ENCODE measurements at regions not wholly inside any gene's neighbourhood (a gene's known extent, or its start where the extent isn't known, plus 50 kb on each side); places are given as distances from the start of the nearest gene placed in this dataset.

DNA sequence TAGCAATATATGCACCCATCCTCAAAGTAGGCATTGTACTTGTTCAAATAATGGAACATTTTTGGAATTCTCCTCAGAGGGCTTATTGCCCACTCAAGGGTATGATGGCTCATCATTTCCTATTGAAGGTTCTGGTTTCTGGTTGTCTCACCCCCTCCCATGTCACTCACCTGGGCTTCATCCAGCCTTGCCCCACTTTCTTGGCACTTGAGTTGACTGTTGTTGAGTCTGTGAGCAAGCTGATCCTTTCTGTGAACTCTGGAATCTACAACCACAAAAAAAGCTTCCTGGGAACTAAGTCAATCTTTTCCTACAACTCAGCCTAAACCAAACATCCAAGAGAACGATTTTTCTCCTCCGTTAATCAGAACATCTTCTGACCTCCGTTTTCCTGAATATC, 73.9 kb upstream of the ANKH start:
- no peak overlapping the region for H3K4me3 ChIP-seq (ENCODE audit: low read depth, low read length)
- DNase-seq (ENCODE audit: low read depth): no peak
- TF ChIP-seq, protein P1, sequence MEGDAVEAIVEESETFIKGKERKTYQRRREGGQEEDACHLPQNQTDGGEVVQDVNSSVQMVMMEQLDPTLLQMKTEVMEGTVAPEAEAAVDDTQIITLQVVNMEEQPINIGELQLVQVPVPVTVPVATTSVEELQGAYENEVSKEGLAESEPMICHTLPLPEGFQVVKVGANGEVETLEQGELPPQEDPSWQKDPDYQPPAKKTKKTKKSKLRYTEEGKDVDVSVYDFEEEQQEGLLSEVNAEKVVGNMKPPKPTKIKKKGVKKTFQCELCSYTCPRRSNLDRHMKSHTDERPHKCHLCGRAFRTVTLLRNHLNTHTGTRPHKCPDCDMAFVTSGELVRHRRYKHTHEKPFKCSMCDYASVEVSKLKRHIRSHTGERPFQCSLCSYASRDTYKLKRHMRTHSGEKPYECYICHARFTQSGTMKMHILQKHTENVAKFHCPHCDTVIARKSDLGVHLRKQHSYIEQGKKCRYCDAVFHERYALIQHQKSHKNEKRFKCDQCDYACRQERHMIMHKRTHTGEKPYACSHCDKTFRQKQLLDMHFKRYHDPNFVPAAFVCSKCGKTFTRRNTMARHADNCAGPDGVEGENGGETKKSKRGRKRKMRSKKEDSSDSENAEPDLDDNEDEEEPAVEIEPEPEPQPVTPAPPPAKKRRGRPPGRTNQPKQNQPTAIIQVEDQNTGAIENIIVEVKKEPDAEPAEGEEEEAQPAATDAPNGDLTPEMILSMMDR (IDR thresholded peaks at IDR 0.05; ENCODE audit: low read depth, low read length, missing control alignments): no peak

DNA sequence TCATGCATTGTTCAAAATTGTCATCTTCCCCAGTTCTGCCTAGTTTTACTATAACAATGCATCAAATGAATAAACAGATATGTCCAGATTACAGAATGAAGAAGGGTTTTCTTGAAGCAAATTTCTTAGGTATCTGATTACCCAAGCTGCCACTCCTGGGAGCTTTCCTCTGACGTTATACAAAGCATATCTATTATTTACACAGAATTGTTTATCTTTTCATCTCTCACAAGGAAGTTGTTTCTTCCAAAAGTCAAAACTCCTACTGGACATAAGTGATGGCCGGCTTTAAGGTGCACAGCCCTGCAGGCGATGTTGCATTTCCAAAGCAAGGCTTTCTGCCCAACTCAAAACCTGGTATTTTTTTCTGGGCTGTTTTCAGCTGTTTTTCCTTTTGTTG, 73.4 kb upstream of the ANKH start:
- H3K4me3 ChIP-seq (ENCODE audit: low read depth, low read length): no peak overlapping the region
- TF ChIP-seq, protein P1 (IDR thresholded peaks at IDR 0.05; ENCODE audit: low read depth, low read length, missing control alignments): no peak
- DNase-seq (ENCODE audit: low read depth): no peak

DNA sequence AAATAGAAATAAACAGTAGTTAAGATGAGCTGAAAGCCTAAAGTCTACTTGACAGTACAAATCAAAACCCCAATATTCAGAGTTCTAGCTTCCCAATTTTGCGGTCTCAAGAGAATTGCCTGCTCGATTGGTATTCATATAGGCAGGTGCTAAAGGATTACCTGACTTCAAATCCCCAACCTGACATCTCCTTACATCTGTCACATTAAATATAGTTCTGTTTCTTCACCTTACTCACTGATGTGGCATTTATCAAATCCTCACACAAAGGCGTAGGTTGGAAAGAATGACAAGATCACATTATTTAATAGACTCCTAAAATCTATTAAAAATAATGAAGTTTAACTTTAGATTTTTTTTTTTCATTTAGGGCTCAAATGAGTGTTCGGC, 72.8 kb upstream of the ANKH start:
- TF ChIP-seq, protein P1 (IDR thresholded peaks at IDR 0.05; ENCODE audit: low read depth, low read length, missing control alignments): no peak
- DNase-seq (ENCODE audit: low read depth): no peak

DNA sequence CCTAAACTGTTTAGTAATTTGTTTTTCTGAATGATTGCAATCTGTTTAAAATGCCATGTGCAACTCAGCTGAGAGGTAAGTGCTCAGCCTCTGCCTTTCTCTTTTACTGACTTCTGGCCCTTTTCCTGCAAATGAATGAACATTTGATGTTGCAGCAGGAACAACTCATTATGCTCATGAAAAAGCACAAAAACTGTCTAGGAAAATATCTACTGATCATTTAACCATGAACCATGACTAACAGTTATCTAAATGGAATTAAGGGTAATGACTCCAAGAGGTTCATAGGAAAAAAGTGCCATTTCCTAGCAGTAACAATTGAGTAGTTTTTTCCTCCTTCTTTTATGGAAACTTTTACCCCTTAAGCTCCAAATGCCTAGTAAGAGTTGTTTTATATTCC, 70.6 kb upstream of the ANKH start:
- no peak for DNase-seq (ENCODE audit: low read depth)
- TF ChIP-seq, protein P1 (IDR thresholded peaks at IDR 0.05; ENCODE audit: low read depth, low read length, missing control alignments): no peak
- H3K4me3 ChIP-seq (ENCODE audit: low read depth, low read length): no peak overlapping the region

More for the DNA sequence above, 72.8 kb upstream of the ANKH start:
- no peak overlapping the region for H3K4me3 ChIP-seq (ENCODE audit: low read depth, low read length)

DNA sequence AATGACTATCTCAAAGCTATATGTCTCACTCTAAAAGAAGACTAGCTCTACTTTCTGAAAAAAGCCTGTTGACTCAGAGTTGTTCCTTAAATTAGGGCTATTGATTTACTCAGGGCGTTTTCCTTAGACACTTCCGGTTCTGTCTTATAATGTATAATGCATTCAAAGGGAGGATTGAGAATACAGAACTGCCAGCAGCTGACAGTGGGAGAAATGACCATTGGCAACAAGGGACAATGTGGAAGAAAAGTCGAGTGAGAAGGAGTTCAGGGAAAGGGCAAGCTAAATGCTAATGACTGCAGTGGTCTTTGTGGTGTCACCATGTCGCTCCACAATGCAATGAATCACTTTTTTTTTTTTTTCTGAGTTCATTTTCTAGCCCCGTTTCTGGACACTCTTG, 65.7 kb upstream of the ANKH start:
- H3K4me3 ChIP-seq (ENCODE audit: low read depth, low read length): no peak overlapping the region
- TF ChIP-seq, protein P1 (IDR thresholded peaks at IDR 0.05; ENCODE audit: low read depth, low read length, missing control alignments): no peak
- no peak for DNase-seq (ENCODE audit: low read depth)

DNA sequence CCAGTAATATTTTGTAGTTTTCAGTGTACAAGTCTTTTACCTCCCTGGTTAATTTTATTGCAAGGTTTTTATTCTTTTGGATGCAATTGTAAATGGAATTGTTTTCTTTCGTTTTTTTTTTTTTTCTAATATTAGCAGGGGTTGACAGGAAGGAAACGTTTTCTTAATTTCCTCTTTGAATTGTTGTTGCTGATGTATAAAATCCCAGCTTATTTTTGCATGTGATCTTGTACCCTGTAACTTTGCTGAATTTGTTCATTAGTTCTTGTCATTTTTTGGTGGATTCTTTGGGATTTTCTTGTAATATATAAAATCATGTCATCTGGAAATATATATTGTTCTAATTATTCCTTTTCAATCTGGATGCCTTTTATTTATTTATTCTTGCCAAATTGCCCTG, 65.0 kb upstream of the ANKH start:
- no peak overlapping the region for H3K4me3 ChIP-seq (ENCODE audit: low read depth, low read length)
- TF ChIP-seq, protein P1 (IDR thresholded peaks at IDR 0.05; ENCODE audit: low read depth, low read length, missing control alignments): no peak
- DNase-seq (ENCODE audit: low read depth): no peak

DNA sequence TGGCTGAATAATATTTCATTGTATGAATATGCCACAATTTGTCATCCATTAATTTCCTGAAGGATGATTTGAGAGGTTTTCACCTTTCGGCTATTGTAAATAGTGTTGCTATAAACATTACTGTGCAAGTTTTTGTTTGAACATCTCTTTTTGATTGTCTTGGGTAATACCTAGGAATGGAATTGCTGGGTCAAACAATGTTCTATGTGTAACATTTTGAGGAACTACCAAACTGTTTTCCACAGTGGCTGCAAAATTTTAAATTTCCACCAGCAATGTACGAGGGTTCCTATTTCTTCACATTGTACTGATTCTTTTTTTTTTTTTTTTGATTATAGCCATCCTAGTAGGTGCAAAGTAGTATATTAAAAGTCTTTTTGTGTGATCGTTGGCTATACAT, 63.8 kb upstream of the ANKH start:
- TF ChIP-seq, protein P1 (IDR thresholded peaks at IDR 0.05; ENCODE audit: low read depth, low read length, missing control alignments): no peak

More for the DNA sequence above, 63.8 kb upstream of the ANKH start:
- no peak for DNase-seq (ENCODE audit: low read depth)
- no peak overlapping the region for H3K4me3 ChIP-seq (ENCODE audit: low read depth, low read length)
